ENCODE measurements at regions not wholly inside any gene's neighbourhood (a gene's known extent, or its start where the extent isn't known, plus 50 kb on each side); places are given as distances from the start of the nearest gene placed in this dataset.

- TF ChIP-seq ZBTB7A (tag by site-specific recombination; IDR thresholded peaks at IDR 0.05; ENCODE audit: low read depth) = no peak
Observed at GRCh38 chr3:189500299-189500698, 130.9 kb upstream of the TP63 start (continued).

- CTCF ChIA-PET = interaction anchor here (0.7 kb wide), 1 partner anchor 244 kb away, joined by 3 read pairs; no protein-coding TSS in a partner anchor
Observed at GRCh38 chr3:189500798-189501495, 130.2 kb upstream of the TP63 start.

GRCh38 chr3:189502256-189502655, 128.9 kb upstream of the TP63 start:
- CTCF ChIA-PET = no interaction called here
- H3K4me3 ChIP-seq (ENCODE audit: low read depth, low read length) = no peak overlapping the region

More at GRCh38 chr3:189500798-189501495, 130.2 kb upstream of the TP63 start:
- Histone ChIP-seq H3K4me3 (ENCODE audit: low read depth, low read length) (no peak overlapping the region), H3K36me3 (ENCODE audit: control insufficient read depth in 2 of 2, insufficient read depth in 1 of 2, low read length in 2 of 2) (no peaks in the 10 kb centered on the region), H3K27ac (ENCODE audit: extremely low read depth, low read depth, low read length) (no peak overlapping the region), H3K4me1 (ENCODE audit: control insufficient read depth, insufficient read depth, low read length) (no peaks in the 10 kb centered on the region), H3K9me3 (ENCODE audit: control insufficient read depth, insufficient read depth, low read depth, low read length) (no peaks in the 10 kb centered on the region)
- POLR2A ChIA-PET = no interaction called here
- no peak for TF ChIP-seq ZNF426 (tag by site-specific recombination; IDR thresholded peaks at IDR 0.05)
- TF ChIP-seq ZNF530 (tag by site-specific recombination; IDR thresholded peaks at IDR 0.05; ENCODE audit: low read depth) = no peak

More at GRCh38 chr3:189502256-189502655, 128.9 kb upstream of the TP63 start:
- no peaks in the 10 kb centered on the region for H3K9me3 ChIP-seq (ENCODE audit: control insufficient read depth, insufficient read depth, low read depth, low read length)
- POLR2A ChIA-PET = no interaction called here
- no peak overlapping the region for H3K27ac ChIP-seq (ENCODE audit: extremely low read depth, low read depth, low read length)
- H3K4me1 ChIP-seq (ENCODE audit: control insufficient read depth, insufficient read depth, low read length) = no peaks in the 10 kb centered on the region
- TF ChIP-seq ZNF521 (tag by site-specific recombination; IDR thresholded peaks at IDR 0.05) (no peak), ZNF548 (tag by site-specific recombination; IDR thresholded peaks at IDR 0.05) (no peak), ZNF221 (tag by site-specific recombination; IDR thresholded peaks at IDR 0.05; ENCODE audit: borderline replicate concordance) (no peak), OVOL3 (tag by site-specific recombination; IDR thresholded peaks at IDR 0.05) (no peak), ZNF112 (tag by site-specific recombination; IDR thresholded peaks at IDR 0.05) (no peak), TSHZ1 (tag by site-specific recombination; IDR thresholded peaks at IDR 0.05; ENCODE audit: borderline replicate concordance) (no peak), ZNF148 (tag by site-specific recombination; IDR thresholded peaks at IDR 0.05; ENCODE audit: borderline replicate concordance) (no peak), ZNF350 (tag by site-specific recombination; IDR thresholded peaks at IDR 0.05) (no peak), ZNF544 (tag by site-specific recombination; IDR thresholded peaks at IDR 0.05) (no peak), MZF1 (tag by site-specific recombination; IDR thresholded peaks at IDR 0.05; ENCODE audit: borderline replicate concordance) (no peak), ZNF514 (tag by site-specific recombination; IDR thresholded peaks at IDR 0.05) (no peak), ZNF157 (tag by site-specific recombination; IDR thresholded peaks at IDR 0.05) (no peak), SALL2 (tag by site-specific recombination; IDR thresholded peaks at IDR 0.05; ENCODE audit: borderline replicate concordance) (no peak), ZNF658 (tag by site-specific recombination; IDR thresholded peaks at IDR 0.05) (no peak), ZNF16 (tag by site-specific recombination; IDR thresholded peaks at IDR 0.05; ENCODE audit: low read depth) (no peak), ZNF555 (tag by site-specific recombination; conservative IDR thresholded peaks at IDR 0.05) (no peak), ZNF571 (tag by site-specific recombination; IDR thresholded peaks at IDR 0.05) (no peak)
- no peaks in the 10 kb centered on the region for H3K36me3 ChIP-seq (ENCODE audit: control insufficient read depth in 2 of 2, insufficient read depth in 1 of 2, low read length in 2 of 2)

Data from HEK293 (cell line).